HG03045 (cell line): ENCODE measurements at regions not wholly inside any gene's neighbourhood (a gene's known extent, or its start where the extent isn't known, plus 50 kb on each side); places are given as distances from the start of the nearest gene placed in this dataset.

Experiments
- ATAC-seq: cut with Tn5 transposase; IDR thresholded peaks from one replicate; pipeline ENCODE4 v1.9.1; 2021; ENCODE audit warnings: mild to moderate bottlenecking, moderate library complexity; ENCODE audit not compliant: unreplicated experiment

- no peak for ATAC-seq
Measured at GRCh38 chr13:102935896-102936321, 90.1 kb downstream of the ERCC5 start.

- no peak for ATAC-seq
Measured at GRCh38 chr13:102933523-102933922, 87.7 kb downstream of the ERCC5 start.

- ATAC-seq, result no peak
Measured at GRCh38 chr13:102933122-102933521, 87.3 kb downstream of the ERCC5 start.

GRCh38 chr13:102932331-102932730, 86.5 kb downstream of the ERCC5 start:
- ATAC-seq, result no peak

- ATAC-seq, result no peak
Measured at GRCh38 chr13:102930566-102930965, 84.7 kb downstream of the ERCC5 start.

GRCh38 chr13:102928941-102929675, 83.3 kb downstream of the ERCC5 start:
- ATAC-seq, result no peak
